ENCODE measurements at regions not wholly inside any gene's neighbourhood (a gene's known extent, or its start where the extent isn't known, plus 50 kb on each side); places are given as distances from the start of the nearest gene placed in this dataset.
A peak's percentile ranks its signal among the peaks of the same experiment; 100 is the strongest.

DNA sequence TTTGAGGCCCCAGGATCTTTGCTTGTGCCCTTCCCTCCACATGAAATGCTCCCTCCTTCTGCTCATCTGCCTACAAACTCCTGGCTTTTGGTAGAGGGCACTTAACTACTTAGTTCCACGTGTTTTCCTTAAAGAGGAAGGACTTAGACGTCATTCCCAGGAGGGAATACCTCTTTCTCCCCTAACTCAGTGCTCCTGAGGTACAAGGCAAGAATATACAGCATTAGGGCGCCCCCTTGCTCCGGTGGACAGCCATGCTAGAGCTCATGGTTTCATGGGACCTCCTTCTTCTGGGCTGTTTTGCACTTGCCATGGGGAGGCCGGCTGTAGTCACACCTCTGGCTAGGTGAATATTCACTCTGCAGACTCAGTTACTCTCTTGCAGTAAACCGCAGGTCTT, 93.8 kb upstream of the LY86 start:
- TF ChIP-seq, protein P1, sequence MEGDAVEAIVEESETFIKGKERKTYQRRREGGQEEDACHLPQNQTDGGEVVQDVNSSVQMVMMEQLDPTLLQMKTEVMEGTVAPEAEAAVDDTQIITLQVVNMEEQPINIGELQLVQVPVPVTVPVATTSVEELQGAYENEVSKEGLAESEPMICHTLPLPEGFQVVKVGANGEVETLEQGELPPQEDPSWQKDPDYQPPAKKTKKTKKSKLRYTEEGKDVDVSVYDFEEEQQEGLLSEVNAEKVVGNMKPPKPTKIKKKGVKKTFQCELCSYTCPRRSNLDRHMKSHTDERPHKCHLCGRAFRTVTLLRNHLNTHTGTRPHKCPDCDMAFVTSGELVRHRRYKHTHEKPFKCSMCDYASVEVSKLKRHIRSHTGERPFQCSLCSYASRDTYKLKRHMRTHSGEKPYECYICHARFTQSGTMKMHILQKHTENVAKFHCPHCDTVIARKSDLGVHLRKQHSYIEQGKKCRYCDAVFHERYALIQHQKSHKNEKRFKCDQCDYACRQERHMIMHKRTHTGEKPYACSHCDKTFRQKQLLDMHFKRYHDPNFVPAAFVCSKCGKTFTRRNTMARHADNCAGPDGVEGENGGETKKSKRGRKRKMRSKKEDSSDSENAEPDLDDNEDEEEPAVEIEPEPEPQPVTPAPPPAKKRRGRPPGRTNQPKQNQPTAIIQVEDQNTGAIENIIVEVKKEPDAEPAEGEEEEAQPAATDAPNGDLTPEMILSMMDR (IDR thresholded peaks at IDR 0.05; ENCODE audit: low read depth, low read length, poor library complexity, severe bottlenecking), result peak; percentile 86
- TF ChIP-seq EZH2phosphoT487 (IDR thresholded peaks at IDR 0.05; ENCODE audit: borderline replicate concordance, low read length), result no peak
